SK-N-SH (cell line): ENCODE measurements at regions not wholly inside any gene's neighbourhood (a gene's known extent, or its start where the extent isn't known, plus 50 kb on each side); places are given as distances from the start of the nearest gene placed in this dataset.

Experiments used
- CTCF ChIA-PET: fragments of 300-600, 350-600 bp; formaldehyde crosslinking; extraction: SDS; loops from one replicate; lab custom pipeline; 2021; lab: Yijun Ruan, JAX
- POLR2A ChIA-PET: fragments of 350-600 bp; sonication (Branson Sonifier 250); formaldehyde crosslinking; extraction: SDS; loops from one replicate; lab custom pipeline; 2020; ENCODE audit warnings: antibody characterized with exemption, inconsistent platforms; lab: Yijun Ruan, JAX
- DNase-seq: peaks from one replicate; pipeline ENCODE4 v3.0.0; 2012
- H2AFZ ChIP-seq: fragments of 200-600 bp; sonication (generic); 2 replicates; pipeline ENCODE4 v1.8.1; 2016; ENCODE audit warnings: antibody characterized with exemption, mild to moderate bottlenecking, low read depth
- H3F3A ChIP-seq: fragments of 200-600 bp; sonication (generic); replicated peaks from 2 replicates; pipeline ENCODE3; 2016; ENCODE audit warnings: antibody characterized with exemption, mild to moderate bottlenecking; ENCODE audit not compliant: insufficient read depth
- H3K27ac ChIP-seq, 2 experiments: fragments of 200-500 bp in 1 of 2; fragments of 200-600 bp in 1 of 2; sonication (Bioruptor generic) in 1 of 2; sonication (generic), shearing (Covaris generic) in 1 of 2; 2 replicates each; pipeline versions ENCODE4 v1.5.1 to v1.6.1; 2014 to 2016; ENCODE audit warnings: low read depth in 2 of 2, inconsistent platforms in 1 of 2, low read length in 1 of 2, mild to moderate bottlenecking in 1 of 2, mixed read lengths in 1 of 2
- H3K27me3 ChIP-seq: fragments of 200-600 bp; sonication (generic), shearing (Covaris generic); 2 replicates; pipeline ENCODE4 v1.6.1; 2016; ENCODE audit warnings: mixed run types; ENCODE audit not compliant: insufficient read depth
- H3K36me3 ChIP-seq, 2 experiments: fragments of 200-500 bp in 1 of 2; fragments of 200-600 bp in 1 of 2; sonication (Bioruptor generic) in 1 of 2; sonication (generic) in 1 of 2; replicated peaks in 1 of 2; 2 replicates each; pipeline versions ENCODE3 to v1.5.1; 2014 to 2016; ENCODE audit warnings: low read length in 1 of 2, mild to moderate bottlenecking in 1 of 2; ENCODE audit not compliant: insufficient read depth in 2 of 2, control insufficient read depth in 1 of 2
- H3K4me1 ChIP-seq, 2 experiments: fragments of 200-500 bp in 1 of 2; fragments of 200-600 bp in 1 of 2; sonication (Bioruptor generic) in 1 of 2; sonication (generic), shearing (Covaris generic) in 1 of 2; 2 replicates each; pipeline versions ENCODE4 v1.5.1 to v1.6.1; 2014 to 2016; ENCODE audit warnings: low read depth in 1 of 2, low read length in 1 of 2, mixed run types in 1 of 2; ENCODE audit not compliant: insufficient read depth in 2 of 2, control insufficient read depth in 1 of 2
- H3K4me2 ChIP-seq: fragments of 200-600 bp; sonication (generic), shearing (Covaris generic); 2 replicates; pipeline ENCODE4 v1.6.1; 2017; ENCODE audit warnings: mixed run types
- H3K4me3 ChIP-seq, 2 experiments: fragments of 200-500 bp in 1 of 2; fragments of 200-600 bp in 1 of 2; sonication (Bioruptor generic) in 1 of 2; sonication (generic), shearing (Covaris generic) in 1 of 2; 2 replicates each; pipeline versions ENCODE4 v1.5.1 to v1.8.1; 2014 to 2016; ENCODE audit warnings: low read depth in 2 of 2, inconsistent platforms in 1 of 2, low read length in 1 of 2, mild to moderate bottlenecking in 1 of 2, mixed read lengths in 1 of 2, moderate library complexity in 1 of 2
- H3K79me2 ChIP-seq: fragments of 200-600 bp; sonication (generic); 2 replicates; pipeline ENCODE4 v1.8.1; 2017; ENCODE audit warnings: mild to moderate bottlenecking; ENCODE audit not compliant: insufficient read depth
- H3K9ac ChIP-seq: fragments of 200-600 bp; sonication (generic); 2 replicates; pipeline ENCODE4 v1.6.1; 2017; ENCODE audit warnings: mixed run types
- H3K9me2 ChIP-seq: fragments of 200-600 bp; sonication (generic); 2 replicates; pipeline ENCODE4 v1.6.1; 2017; ENCODE audit warnings: mixed run types
- H3K9me3 ChIP-seq: fragments of 200-600 bp; sonication (generic); 2 replicates; pipeline ENCODE4 v1.6.1; 2017; ENCODE audit warnings: mixed run types, mild to moderate bottlenecking, moderate library complexity
- H4K20me1 ChIP-seq: fragments of 200-600 bp; sonication (generic); 2 replicates; pipeline ENCODE4 v1.6.1; 2017; ENCODE audit warnings: mild to moderate bottlenecking, mixed run types; ENCODE audit not compliant: insufficient read depth
- CHD2 ChIP-seq: fragments of 150-350 bp; IDR thresholded peaks from 2 replicates; pipeline ENCODE4 v1.6.1; 2018; ENCODE audit warnings: low read length; ENCODE audit not compliant: partially characterized antibody
- ELF1 ChIP-seq: IDR thresholded peaks from 2 replicates; pipeline ENCODE4 v1.4.0; 2012
- EP300 ChIP-seq, 2 experiments: IDR thresholded peaks; 2 replicates each; pipeline versions ENCODE4 v1.4.0 to v1.6.1; 2012; ENCODE audit warnings: borderline replicate concordance in 1 of 2, low read depth in 1 of 2, low read length in 1 of 2
- FOSL2 ChIP-seq: IDR thresholded peaks from 2 replicates; pipeline ENCODE4 v1.4.0; 2012; ENCODE audit warnings: low read depth, mild to moderate bottlenecking, moderate library complexity, borderline replicate concordance
- JUND ChIP-seq: IDR thresholded peaks from 2 replicates; pipeline ENCODE4 v1.4.0; 2012
- NFIC ChIP-seq: IDR thresholded peaks from 2 replicates; pipeline ENCODE4 v1.4.0; 2012; ENCODE audit warnings: borderline replicate concordance
- NRF1 ChIP-seq: IDR thresholded peaks from 2 replicates; pipeline ENCODE4 v1.6.1; 2012; ENCODE audit warnings: low read depth, mild to moderate bottlenecking, low read length
- PBX3 ChIP-seq: IDR thresholded peaks from 2 replicates; pipeline ENCODE4; 2012
- POLR2AphosphoS5 ChIP-seq: IDR thresholded peaks from 2 replicates; pipeline ENCODE4 v1.6.1; 2012; ENCODE audit warnings: low read depth, low read length
- RAD21 ChIP-seq: IDR thresholded peaks from 2 replicates; pipeline ENCODE4 v1.6.1; 2012; ENCODE audit warnings: mild to moderate bottlenecking, low read length
- RCOR1 ChIP-seq: fragments of 150-350 bp; IDR thresholded peaks from 2 replicates; pipeline ENCODE4 v1.6.1; 2017; ENCODE audit warnings: antibody characterized with exemption, low read length
- RXRA ChIP-seq: IDR thresholded peaks from 2 replicates; pipeline ENCODE4 v1.4.0; 2012; ENCODE audit warnings: low read depth, mild to moderate bottlenecking, borderline replicate concordance
- SIN3A ChIP-seq: IDR thresholded peaks from 2 replicates; pipeline ENCODE4 v1.6.1; 2012; ENCODE audit warnings: low read depth, mild to moderate bottlenecking, low read length, moderate library complexity, borderline replicate concordance
- TAF1 ChIP-seq: IDR thresholded peaks from 2 replicates; pipeline ENCODE4 v1.6.1; 2012; ENCODE audit warnings: low read depth, mild to moderate bottlenecking, low read length, moderate library complexity, borderline replicate concordance
- TCF12 ChIP-seq: IDR thresholded peaks from 2 replicates; pipeline ENCODE4 v1.4.0; 2012
- WGBS: methylation state at CpG from one replicate; pipeline ENCODE4 v1.1.6; 2017; ENCODE audit warnings: low lambda C conversion rate; 5-methylcytosine and 5-hydroxymethylcytosine counted together
- TF ChIP-seq, protein P1 (sequence below): IDR thresholded peaks from 2 replicates; pipeline ENCODE4 v1.6.1; 2012; ENCODE audit warnings: mild to moderate bottlenecking, low read depth, low read length, moderate library complexity

GRCh38 chr13:73983109-73983508 is 151.1 kb downstream of the KLF12 start:
- POLR2A ChIA-PET: no interaction called here
- DNase-seq: no peak
- no peak overlapping the region for H3K27ac ChIP-seq
- TF ChIP-seq RXRA (no peak), SIN3A (no peak), NFIC (no peak), TCF12 (no peak)
- TF ChIP-seq, all 33 proteins: peak for 0
- Histone ChIP-seq H3K36me3 (peaks cover 4 to 22% of the 10 kb centered on the region in 2 experiments), H3K4me1 (peaks cover 0 to 5% of the 10 kb centered on the region in 2 experiments; a peak in 2 of 4 replicates), H3K9me3 (no peaks in the 10 kb centered on the region), H3K27me3 (no peaks in the 10 kb centered on the region), H3K79me2 (peaks cover 5% of the 10 kb centered on the region; the same call in 1 of the 2 replicates), H3K9ac (no peak overlapping the region), H3K4me2 (no peak overlapping the region), H3F3A (no peaks in the 10 kb centered on the region), H3K9me2 (no peaks in the 10 kb centered on the region), H3K4me3 (no peak overlapping the region), H4K20me1 (no peaks in the 10 kb centered on the region), H2AFZ (no peak overlapping the region)
- WGBS: 90% methylated on average over 6 of the region's 6 CpGs
- CTCF ChIA-PET: no interaction called here

DNA sequence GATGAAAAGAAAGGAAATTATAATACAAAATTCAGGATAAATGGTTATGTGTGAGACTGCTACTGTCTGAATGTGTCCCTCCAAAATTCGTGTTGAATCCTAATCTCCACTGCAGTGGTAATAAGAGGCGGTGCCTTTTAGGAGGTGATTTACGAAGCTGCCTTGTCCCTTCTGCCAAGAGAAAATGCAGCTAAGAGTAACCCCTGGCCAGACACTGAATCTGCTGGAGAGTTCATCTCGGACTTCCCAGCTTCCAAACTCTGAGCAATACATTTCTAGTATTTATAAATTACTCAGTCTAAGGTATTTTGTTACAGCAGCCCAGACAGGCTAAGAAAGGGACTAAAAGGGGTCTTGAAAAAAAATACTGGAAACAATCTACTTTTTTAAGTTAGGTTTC is 152.6 kb downstream of the KLF12 start:
- TF ChIP-seq EP300 (IDR thresholded peaks at IDR 0.05; ENCODE audit: borderline replicate concordance in 1 of 2, low read depth in 1 of 2, low read length in 1 of 2): no peak
- TF ChIP-seq TAF1: no peak
- TF ChIP-seq TCF12: no peak
- TF ChIP-seq NFIC: no peak
- no peak for TF ChIP-seq PBX3
- TF ChIP-seq NRF1: no peak
- TF ChIP-seq SIN3A: no peak
- no peak for TF ChIP-seq ELF1
- no peak for TF ChIP-seq JUND
- TF ChIP-seq RCOR1: no peak
- H3K9ac ChIP-seq: no peak overlapping the region
- no peaks in the 10 kb centered on the region for H3K9me3 ChIP-seq
- H3K9me2 ChIP-seq: no peaks in the 10 kb centered on the region
- ChIA-PET POLR2A (no interaction called here), CTCF (no interaction called here)
- no peak overlapping the region for H3K27ac ChIP-seq
- 86% methylated on average over 4 of the region's 4 CpGs for WGBS
- no peaks in the 10 kb centered on the region for H3F3A ChIP-seq
- no peak overlapping the region for H3K4me3 ChIP-seq
- peaks cover 18% of the 10 kb centered on the region; the same call in 1 of the 2 replicates for H3K79me2 ChIP-seq
- peaks cover 4 to 18% of the 10 kb centered on the region in 2 experiments for H3K36me3 ChIP-seq
- H3K4me1 ChIP-seq: peaks cover 0 to 5% of the 10 kb centered on the region in 2 experiments; a peak in 1 of 4 replicates
- no peak overlapping the region for H3K4me2 ChIP-seq
- no peaks in the 10 kb centered on the region for H4K20me1 ChIP-seq
- H3K27me3 ChIP-seq: no peaks in the 10 kb centered on the region
- H2AFZ ChIP-seq: no peak overlapping the region
- no peak for DNase-seq

DNA sequence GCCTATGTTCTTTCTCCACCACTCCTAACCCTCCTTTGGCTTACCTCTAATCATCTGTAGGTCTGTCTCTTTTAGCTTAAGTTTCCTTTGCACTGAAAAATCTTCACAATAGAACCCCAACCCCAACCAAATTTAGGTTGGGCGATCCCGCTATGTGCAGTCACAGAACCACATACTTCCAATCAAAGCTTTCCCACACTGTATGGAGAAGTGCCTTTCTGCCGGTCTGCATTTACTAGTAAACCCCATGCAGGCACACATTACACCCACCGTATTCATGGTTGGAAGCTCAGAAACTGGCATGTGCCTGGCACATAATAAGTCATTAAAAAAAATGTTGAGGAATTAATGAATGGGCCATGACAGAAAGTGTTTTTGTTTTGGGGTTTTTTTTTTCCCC is 158.4 kb downstream of the KLF12 start:
- Histone ChIP-seq H3K4me2 (no peak overlapping the region), H4K20me1 (no peaks in the 10 kb centered on the region), H3K79me2 (peaks cover 50% of the 10 kb centered on the region; the same call in 1 of the 2 replicates), H3K9me3 (no peaks in the 10 kb centered on the region), H3K9ac (no peak overlapping the region), H3K9me2 (no peaks in the 10 kb centered on the region), H3K27ac (no peak overlapping the region)
- WGBS: 98% methylated on average over 4 of the region's 4 CpGs
- CTCF ChIA-PET: interaction anchor here (1.0 kb wide), 1 partner anchor 311 kb away, joined by 3 read pairs; no protein-coding TSS in a partner anchor
- TF ChIP-seq TAF1 (no peak), POLR2AphosphoS5 (no peak), FOSL2 (no peak), EP300 (IDR thresholded peaks at IDR 0.05; ENCODE audit: borderline replicate concordance in 1 of 2, low read depth in 1 of 2, low read length in 1 of 2) (no peak), NRF1 (no peak), RAD21 (no peak), CHD2 (no peak)
- TF ChIP-seq, protein P1, sequence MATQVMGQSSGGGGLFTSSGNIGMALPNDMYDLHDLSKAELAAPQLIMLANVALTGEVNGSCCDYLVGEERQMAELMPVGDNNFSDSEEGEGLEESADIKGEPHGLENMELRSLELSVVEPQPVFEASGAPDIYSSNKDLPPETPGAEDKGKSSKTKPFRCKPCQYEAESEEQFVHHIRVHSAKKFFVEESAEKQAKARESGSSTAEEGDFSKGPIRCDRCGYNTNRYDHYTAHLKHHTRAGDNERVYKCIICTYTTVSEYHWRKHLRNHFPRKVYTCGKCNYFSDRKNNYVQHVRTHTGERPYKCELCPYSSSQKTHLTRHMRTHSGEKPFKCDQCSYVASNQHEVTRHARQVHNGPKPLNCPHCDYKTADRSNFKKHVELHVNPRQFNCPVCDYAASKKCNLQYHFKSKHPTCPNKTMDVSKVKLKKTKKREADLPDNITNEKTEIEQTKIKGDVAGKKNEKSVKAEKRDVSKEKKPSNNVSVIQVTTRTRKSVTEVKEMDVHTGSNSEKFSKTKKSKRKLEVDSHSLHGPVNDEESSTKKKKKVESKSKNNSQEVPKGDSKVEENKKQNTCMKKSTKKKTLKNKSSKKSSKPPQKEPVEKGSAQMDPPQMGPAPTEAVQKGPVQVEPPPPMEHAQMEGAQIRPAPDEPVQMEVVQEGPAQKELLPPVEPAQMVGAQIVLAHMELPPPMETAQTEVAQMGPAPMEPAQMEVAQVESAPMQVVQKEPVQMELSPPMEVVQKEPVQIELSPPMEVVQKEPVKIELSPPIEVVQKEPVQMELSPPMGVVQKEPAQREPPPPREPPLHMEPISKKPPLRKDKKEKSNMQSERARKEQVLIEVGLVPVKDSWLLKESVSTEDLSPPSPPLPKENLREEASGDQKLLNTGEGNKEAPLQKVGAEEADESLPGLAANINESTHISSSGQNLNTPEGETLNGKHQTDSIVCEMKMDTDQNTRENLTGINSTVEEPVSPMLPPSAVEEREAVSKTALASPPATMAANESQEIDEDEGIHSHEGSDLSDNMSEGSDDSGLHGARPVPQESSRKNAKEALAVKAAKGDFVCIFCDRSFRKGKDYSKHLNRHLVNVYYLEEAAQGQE: no peak
- TF ChIP-seq, all 33 proteins: peak for 0
- POLR2A ChIA-PET: no interaction called here
- Histone ChIP-seq H2AFZ (no peak overlapping the region), H3K36me3 (peaks cover 0 to 3% of the 10 kb centered on the region in 2 experiments), H3K4me3 (no peak overlapping the region), H3K4me1 (no peaks in the 10 kb centered on the region), H3K27me3 (no peaks in the 10 kb centered on the region), H3F3A (no peaks in the 10 kb centered on the region)
- no peak for DNase-seq
